ENCODE measurements at regions not wholly inside any gene's neighbourhood (a gene's known extent, or its start where the extent isn't known, plus 50 kb on each side); places are given as distances from the start of the nearest gene placed in this dataset.

DNA sequence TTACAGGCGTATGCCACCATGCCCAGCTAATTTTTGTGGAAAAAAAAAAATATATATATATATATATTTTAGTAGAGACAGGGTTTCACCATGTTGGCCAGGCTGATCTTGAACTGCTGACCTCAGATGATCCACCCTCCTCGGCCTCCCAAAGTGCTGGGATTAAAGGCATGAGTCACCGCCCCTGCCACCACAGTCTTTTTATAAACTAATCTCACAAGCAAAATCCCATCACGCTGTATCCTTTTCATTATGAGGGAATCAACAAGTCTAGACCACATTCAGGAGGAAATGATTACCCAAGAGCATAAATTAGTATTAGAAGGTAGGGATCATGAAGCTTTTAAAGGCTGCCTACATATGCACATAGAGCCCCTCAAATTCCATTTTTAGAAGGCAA lies 210.6 kb upstream of the NBEA start:
- no peak for TF ChIP-seq POLR2A (IDR thresholded peaks at IDR 0.05; ENCODE audit: low read depth, low read length)
- no peak for TF ChIP-seq TAF1 (IDR thresholded peaks at IDR 0.05; ENCODE audit: borderline replicate concordance, low read depth, low read length)
- no peak for TF ChIP-seq POLR2AphosphoS5 (IDR thresholded peaks at IDR 0.05; ENCODE audit: low read depth, low read length)
